ENCODE measurements at regions not wholly inside any gene's neighbourhood (a gene's known extent, or its start where the extent isn't known, plus 50 kb on each side); places are given as distances from the start of the nearest gene placed in this dataset.
"Not testable (repeated sequence)": the region's sequence is repeated elsewhere in the genome, so short reads cannot be mapped to it uniquely, and the experiment has no call there.

DNA sequence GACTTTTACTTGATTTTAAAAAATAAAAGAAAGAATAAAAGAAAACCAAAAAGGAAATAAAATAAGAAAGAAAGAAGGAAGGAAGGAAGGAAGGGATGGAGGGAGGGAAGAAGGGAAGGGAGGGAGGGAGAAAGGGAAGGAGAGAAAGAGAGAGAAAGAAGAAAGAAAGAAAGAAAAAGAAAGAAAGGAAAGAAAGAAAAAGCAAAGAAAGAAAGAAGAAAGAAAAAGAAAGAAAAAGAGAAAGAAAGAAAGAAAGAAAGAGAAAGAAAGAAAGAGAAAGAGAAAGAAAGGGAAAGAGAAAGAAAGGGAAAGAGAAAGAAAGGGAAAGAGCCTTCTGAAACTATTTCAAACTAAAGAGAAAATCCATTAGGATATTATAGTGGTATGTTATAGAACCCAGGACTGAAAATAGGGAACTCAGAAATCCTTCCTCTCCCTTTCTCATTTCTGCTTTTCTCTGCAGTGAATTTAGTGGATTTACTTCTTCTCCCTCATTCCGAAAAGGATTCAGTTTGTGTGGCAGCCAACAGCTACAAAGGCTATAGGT is 414.7 kb upstream of the CCNG1 start:
- no peak for DNase-seq

DNA sequence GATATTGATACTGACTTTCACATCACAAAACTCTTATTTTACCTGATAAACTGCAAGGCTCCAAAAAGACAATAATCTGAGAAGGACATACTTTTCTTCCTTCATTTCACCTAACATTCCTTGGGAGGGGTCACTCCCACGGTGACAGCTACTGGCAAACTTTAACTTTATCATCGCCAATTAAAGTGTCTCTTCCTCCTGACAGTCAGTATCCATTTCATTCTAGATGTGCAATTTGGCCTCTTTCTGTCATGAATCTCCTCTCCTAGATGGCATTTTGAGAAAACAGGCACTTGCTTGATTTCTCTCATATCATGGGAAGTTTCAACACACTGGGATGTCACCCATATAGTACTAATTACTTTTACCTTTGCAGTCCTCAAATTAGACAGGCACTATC is 413.5 kb upstream of the CCNG1 start:
- DNase-seq = no peak

DNA sequence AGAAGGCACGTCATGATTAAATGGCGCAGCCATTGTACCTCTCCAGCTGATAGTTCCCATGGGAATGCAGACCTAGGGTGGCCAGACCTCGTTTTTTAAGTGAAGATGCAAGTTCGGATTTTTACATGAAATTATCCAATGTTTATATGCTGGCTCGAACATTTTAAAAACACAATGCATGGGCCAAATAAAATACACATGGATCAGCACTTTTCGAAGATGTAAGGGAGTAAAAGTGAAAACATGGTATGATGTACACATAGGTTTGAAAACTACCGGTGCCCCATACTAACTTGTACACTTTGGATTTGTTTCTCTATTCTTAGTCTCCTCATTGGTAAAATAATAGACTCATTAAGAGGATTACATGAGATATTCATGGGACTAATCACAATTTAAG is 412.5 kb upstream of the CCNG1 start:
- DNase-seq = no peak

DNA sequence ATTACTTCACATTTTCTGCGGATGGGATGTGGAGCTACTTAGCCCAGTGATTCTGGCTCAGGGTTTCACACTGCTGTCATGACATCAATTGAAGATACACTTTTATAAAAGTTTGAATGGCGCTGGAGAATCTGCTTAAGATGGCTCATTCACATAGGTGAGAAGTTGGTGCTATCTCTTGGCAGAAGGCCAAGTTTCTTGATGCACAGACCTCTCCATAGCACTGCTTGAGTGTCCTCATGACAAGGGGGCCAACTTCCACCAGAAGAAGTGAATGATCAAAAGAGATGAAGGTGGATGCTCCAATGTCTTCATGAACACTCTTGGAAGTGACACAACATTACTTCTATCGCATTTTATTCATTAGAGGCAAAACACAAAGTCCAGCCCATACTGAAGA is 403.7 kb upstream of the CCNG1 start:
- DNase-seq = no peak

DNA sequence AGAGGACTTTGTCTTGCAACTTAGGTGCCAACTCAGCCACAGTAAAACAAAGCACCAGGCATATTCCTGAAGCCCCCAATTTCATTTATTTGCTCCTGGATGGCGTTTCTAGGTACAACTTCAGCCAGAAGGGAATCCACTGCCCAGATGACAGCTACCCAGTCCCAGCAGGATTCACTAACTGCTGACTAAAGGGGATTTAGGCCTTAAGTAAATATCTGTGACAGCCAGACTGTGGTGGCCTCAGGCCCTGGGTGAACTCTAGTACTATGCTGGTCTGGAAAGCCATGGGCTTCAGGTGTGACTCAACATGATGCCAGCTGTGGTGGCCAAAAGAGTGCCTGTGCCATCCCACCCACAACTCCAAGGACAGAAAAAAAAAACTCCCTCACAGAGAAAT is 396.1 kb upstream of the CCNG1 start:
- no peak for DNase-seq

DNA sequence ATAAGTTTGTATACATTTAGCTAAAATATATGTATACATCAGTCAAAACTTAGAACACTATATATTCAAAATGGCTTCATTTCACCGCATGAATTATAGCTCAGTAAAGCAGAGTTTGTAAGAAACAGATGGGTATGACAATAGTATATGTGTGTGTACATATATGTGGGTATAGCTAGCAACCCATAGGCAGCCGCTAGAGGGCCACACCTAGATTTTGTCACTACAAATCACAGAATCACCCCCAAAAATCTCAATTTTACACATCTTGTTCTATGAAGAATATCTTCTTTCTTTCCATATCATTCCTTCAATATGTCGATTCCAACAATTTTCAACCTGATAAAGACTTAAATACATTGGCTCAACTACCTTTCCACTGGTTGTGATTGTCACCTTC is 357.8 kb upstream of the CCNG1 start:
- no peak for DNase-seq

DNA sequence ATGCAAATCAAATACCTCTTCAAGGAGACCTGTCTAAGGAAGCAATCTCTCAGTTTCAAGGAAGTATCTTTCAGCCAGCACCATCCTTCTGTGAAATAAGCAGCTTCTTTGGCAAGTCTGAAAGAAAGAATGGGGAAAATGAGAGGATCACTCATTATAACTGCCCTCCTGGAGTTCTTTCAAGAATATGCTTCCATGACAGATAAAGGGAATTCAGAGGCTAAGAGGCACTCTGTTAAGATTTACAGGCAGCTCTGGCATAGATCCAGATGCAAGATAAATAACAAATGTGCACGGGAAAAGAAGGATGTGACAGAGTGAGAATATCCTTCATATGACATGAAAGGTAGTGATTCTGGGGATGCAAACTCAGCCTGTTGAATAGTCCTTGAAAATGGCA is 348.2 kb upstream of the CCNG1 start:
- DNase-seq = no peak

DNA sequence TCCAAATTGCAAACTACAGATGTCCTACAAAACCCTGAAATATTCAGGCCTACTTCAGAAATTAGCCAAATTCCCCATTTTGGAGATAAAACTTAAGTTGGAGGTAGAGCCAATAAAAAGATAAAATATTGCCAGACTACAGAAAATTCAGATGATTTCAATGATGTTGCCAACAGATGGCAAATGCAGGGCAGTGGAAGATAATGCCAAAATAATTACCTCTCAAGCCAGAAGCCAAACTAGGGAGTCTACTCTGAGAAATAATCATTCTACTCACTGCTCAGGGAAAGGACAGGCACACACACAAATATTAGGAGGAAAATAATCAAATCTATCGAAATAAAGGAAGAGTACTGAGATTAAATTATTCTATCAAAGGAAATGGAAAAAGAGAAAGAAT is 347.5 kb upstream of the CCNG1 start:
- no peak for DNase-seq

DNA sequence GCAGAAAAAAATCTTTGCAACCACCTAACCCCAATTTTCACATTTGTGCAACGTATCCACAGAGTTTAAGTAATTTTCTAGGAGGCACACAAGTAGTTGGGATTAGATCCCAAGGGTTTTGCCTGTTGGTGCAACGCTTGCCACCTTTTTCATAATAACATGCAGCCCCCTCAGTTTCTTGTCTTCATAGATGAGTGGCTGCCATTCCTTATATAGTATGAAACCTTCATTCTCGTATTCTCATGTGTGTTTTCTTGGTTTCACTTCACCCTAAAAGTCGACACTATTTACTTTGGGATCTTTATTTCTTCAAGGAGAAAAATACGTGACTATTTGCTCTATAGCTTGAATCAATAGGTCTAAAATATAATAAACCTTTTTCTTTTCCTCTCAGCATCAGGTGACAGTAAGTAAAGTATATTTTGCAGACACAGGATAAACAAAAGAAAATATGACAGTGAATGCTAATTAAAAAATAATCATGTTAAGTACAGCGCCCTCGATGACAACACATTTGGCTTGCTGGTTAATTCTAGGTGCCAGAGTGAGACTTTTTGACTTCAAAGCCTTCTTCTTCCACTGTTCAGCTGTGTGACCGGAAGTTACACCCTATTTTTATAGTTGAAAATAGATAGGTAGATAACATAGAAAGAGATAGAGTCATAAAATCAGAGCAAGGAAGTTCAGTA is 342.8 kb upstream of the CCNG1 start:
- no peak for DNase-seq

DNA sequence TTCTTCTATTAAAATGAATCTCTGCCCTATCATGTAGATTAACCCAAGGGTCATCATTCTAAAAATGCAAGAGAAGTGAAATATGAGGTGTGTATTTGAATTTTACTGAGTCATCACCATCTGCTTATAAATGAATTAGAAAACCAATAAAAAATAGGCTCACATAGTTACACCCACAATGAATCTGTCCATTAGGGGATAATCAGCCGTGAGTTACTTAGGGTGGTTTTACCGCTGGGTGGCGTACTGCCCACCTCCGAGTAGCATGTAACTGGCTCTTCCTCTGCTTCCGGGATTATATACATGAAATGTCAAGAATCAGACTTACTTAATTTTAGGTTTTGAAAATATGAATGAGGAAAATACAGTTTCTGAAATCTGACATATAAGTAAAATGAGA is 332.9 kb upstream of the CCNG1 start:
- no peak for DNase-seq

DNA sequence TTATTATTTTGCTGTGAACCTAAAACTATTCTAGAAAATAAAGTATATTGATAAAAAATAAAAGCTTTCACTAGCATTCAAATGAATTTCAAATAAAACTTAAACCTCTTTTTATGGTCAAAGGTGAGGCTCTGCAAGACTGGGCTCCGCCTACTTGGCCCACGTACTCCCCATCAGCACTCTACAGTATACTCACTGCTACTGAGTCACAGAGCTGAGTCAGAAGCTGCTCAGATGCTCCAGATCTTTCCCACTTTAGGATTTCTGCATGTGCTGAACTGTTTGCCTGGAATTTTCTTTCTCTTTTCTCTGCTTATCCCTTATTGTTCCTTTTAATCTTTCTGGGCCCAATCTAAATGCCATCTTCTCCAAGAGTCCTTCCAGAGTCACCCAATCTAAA is 331.9 kb upstream of the CCNG1 start:
- DNase-seq = no peak

DNA sequence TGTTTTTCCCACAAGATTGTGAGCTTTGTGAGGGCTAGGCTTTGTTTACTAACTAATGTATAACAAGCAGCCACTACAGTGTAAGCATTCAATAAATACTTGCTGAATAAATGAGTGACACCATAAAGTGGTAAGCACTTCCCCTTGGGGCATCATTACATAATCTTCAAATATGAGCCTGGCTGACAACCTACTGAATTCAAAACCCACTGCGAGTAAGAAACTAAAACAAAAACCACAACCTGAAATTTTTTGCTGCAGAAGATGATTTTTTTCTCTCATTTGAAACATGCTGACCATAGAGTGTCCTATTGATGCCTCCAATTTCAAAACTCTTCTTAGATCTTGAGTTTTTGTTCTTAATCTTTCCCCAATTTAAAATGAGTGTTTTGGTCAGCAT is 331.3 kb upstream of the CCNG1 start:
- DNase-seq = no peak

DNA sequence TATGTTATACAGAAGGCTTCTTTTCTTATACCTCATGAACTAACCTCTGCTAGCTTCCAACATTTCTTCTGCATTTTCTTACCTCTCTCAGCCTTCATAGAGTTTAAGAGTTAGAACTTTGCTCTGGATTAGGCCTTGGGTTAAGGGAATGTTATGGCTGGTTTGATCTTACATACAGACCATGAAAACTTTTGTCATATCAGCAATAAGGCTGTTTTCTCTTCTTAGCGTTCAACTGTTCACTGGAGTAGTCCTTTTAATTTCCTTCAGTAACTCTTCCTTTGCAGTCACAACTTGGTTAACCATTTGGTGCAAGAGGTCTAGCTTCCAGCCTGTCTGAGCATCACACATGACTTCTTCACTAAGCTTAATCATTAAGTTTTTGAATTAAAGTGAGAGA is 329.0 kb upstream of the CCNG1 start:
- DNase-seq = no peak

DNA sequence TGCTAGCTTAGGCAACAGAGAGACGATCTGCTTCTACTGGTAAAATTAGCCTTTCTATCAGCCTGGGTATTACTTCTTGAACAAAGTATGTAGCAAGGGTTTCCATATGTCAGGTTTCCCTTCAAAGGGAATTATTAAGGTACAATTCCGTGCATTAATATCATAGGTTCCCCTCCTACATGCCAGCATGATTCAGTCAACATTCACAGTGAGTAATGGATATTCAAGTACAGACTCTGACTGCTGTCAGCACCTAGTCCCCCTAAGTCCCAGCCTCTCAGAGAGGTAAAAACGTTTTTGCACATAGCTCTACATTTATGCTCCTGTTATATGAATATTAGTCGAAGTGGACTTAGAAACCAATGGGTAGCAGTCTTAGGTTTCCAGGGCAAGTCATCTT is 322.4 kb upstream of the CCNG1 start:
- no peak for DNase-seq

DNA sequence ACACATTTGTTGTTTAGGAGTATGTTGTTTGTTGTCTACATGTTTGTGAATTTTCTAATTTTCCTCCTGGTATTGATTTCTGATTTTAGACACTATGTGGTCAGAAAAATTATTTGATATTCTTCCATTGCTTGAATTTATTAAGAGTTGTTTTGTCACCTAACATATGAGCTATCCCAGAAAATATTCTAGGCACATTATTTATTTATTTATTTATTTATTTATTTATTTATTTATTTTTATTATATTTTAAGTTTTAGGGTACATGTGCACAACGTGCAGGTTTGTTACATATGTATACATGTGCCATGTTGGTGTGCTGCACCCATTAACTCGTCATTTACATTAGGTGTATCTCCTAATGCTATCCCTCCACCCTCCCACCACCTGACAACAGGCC is 320.8 kb upstream of the CCNG1 start:
- DNase-seq = not testable (repeated sequence)

DNA sequence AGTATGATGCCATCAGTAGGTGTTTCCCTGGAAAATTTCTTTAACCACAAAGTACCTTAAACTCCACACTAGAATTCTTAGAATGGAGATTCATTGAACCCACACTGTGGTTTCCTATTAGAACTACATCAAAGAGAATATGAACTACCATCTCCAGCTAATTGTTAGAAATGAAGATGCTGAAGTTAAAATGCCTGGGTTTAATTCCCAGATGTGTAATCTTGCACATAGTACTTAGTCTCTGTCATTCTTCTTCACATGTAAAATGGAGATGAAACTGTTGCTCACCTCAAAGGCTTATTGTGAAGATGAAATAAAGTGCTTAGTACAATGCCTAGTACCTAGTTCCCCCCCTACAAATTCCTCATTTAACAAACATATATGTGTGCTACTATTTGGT is 303.3 kb upstream of the CCNG1 start:
- no peak for DNase-seq

DNA sequence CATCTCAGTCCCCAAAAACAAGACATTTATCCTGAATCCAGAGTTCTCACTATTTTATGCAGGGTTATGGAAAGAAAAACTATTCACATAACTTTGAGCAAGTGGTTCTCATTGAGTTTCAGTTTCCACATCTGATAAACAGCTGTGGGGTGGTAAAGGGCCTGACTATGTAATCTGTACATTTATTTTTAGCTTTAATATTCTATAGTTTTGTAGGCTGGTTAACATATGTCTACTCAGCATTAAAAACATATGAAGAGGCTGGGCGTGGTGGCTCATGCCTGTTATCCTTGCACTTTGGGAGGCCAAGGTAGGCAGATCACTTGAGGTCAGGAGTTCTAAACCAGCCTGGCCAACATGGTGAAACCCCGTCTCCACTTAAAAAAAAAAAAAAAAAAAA is 301.5 kb upstream of the CCNG1 start:
- DNase-seq = no peak

DNA sequence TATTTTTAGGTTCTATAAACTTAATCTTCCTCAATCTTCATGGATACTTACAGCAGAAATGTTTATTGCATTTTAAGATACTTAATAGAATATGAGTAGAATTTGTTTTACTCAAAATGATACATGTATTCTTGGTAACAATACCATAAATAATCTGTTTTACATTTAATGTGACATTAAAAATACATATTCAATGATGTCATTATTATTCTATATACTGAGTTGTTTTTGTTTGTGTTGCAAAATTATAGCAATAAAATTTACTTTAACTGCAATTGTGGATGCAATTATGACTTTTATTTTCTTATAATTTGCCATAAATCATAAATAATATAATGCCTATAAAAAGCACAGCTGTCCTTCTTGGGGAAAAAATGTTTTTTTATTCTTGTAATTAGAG is 275.9 kb upstream of the CCNG1 start:
- no peak for DNase-seq

DNA sequence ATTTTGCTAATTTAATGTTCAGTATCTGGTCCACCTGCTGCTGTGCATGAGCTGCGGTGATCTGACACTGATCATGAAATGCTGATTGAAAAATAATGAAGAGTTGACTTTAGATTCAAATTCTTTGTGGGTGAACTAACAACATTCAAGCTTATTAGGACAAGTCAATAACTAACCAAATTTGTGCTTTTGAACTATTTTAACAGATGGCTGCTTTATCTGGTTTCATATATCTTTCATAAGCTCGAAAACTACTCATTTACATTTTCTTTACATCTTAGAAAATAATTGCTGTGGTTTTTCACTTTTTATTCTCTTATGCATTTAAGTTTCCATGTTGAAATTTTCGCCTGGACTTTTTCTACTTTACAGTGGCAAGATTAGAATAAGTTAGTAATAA is 274.8 kb upstream of the CCNG1 start:
- no peak for DNase-seq

DNA sequence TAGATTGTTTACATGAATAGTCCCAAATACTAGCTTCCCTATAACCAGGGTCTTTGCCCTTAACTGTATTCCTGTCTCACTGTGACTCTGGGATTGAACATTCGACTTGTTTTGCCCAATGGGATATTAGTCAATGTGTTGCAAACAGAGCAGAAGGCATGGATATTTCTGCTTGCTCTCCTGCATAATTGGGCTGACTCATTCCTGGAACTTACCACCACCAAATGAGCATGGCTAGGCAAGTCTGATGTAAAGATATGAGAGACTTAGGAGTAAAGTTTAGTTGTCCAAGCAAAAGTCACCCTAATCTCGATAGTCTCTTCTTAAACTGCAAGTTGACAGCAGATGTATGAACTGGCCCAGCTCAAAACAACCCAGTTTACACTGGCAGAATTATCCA is 273.5 kb upstream of the CCNG1 start:
- DNase-seq = no peak

DNA sequence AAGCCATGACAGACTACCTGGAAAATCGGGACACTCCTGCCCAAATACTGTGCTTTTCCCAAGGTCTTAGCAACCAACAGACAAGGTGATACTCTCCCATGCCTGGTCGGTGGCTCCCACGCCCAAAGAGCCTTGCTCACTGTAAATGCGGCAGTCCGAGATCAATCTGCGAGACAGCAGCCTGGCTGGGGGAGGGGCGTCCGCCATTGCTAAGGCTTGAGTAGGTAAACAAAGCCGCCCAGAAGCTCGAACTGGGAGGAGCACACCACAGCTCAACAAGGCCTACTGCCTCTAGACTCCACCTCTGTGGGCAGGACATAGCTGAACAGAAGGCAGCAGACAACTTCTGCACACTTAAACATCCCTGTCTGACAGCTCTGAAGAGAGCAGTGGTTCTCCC is 272.1 kb upstream of the CCNG1 start:
- no peak for DNase-seq

DNA sequence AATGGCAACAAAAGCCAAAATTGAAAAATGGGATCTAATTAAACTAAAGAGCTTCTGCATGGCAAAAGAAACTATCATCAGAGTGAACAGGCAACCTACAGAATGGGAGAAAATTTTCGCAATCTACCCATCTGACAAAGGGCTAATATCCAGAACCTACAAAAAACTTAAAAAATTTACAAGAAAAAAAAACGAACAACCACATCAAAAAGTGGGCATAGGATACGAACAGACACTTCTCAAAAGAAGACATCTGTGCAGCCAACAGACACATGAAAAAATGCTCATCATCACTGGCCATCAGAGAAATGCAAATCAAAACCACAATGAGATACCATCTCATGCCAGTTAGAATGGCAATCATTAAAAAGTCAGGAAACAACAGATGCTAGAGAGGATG is 267.2 kb upstream of the CCNG1 start:
- DNase-seq = not testable (repeated sequence)

DNA sequence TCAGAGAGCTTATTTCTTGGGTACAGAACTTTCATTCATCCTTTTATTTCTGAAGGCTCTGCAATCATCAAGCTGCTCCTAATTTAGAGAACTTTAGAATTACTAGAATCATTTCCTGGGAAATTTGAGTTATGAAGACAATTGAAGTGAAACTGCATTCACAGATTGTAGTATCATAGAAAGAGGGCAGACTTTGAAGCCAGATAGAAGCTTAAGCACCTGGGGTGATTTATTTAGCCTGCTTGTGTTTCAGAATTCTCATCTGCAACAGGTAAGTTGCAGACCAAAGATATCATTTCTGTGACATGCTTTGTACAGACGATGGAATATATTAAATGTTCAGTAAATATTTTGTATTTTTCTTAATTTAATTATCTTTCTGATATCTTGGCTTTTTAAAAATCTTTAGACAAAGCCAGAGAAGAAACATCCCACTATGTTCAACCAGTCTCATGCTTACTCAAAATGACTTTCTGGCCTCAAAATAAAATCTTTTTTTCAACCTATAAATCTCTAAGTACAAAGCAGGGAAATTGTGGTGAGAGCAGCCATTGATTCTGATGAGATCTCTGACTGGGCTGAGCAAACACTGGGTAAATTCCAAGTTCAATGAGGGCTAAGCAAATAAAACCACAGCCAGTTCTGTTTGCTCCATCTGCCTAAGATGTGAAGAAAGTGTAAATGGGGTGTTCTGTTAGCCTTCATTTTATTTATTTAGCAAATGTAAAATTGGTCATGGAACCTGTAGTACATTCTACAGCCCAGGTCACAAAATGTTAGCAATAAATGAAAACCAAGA is 264.7 kb upstream of the CCNG1 start:
- no peak for DNase-seq

DNA sequence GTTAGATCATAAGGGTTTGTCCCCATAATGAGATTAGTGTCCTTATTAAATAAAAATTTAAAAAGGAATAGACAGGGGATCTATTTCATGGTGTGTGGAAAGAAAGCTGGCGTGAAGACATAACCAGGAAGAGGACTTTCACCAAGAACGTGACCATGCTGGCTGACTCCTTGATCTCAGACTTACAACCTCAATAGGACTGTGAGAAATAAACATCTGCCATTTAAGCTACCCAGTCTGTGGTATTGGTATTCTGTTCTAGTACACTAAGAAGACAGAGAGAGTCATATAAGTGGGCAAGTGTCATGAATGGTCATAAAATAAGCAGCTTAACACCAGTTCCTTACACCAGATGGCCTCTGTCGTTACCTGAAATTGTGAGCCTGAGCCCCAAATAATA is 259.4 kb upstream of the CCNG1 start:
- DNase-seq = no peak

DNA sequence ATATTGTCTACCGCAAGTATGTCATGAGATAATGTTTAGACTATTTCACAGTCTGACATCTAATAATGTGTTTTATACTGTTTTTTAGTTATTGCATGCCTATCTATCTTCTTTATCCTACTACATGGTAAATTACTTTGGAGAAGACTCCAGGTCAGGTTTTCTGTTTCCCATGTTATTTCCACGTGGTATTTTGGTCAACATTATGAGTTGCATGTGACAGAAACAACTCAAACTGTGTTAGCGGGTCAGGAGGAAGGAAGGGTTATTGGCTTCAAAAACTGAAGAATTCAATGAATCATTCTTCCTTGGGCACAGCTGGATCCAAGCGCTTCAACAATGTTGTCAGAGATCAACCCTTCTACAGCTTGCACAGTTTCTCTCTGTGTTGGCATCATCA is 252.1 kb upstream of the CCNG1 start:
- no peak for DNase-seq
